ENCODE measurements at regions not wholly inside any gene's neighbourhood (a gene's known extent, or its start where the extent isn't known, plus 50 kb on each side); places are given as distances from the start of the nearest gene placed in this dataset.

- TF ChIP-seq, protein P1, sequence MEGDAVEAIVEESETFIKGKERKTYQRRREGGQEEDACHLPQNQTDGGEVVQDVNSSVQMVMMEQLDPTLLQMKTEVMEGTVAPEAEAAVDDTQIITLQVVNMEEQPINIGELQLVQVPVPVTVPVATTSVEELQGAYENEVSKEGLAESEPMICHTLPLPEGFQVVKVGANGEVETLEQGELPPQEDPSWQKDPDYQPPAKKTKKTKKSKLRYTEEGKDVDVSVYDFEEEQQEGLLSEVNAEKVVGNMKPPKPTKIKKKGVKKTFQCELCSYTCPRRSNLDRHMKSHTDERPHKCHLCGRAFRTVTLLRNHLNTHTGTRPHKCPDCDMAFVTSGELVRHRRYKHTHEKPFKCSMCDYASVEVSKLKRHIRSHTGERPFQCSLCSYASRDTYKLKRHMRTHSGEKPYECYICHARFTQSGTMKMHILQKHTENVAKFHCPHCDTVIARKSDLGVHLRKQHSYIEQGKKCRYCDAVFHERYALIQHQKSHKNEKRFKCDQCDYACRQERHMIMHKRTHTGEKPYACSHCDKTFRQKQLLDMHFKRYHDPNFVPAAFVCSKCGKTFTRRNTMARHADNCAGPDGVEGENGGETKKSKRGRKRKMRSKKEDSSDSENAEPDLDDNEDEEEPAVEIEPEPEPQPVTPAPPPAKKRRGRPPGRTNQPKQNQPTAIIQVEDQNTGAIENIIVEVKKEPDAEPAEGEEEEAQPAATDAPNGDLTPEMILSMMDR (conservative IDR thresholded peaks at IDR 0.05 in 1 of 2, IDR thresholded peaks at IDR 0.05 in 1 of 2; ENCODE audit: extremely low read depth in 1 of 2, insufficient read depth in 1 of 2, low read depth in 1 of 2, low read length in 2 of 2): no peak
- no peak for TF ChIP-seq EZH2 (IDR thresholded peaks at IDR 0.05; ENCODE audit: borderline replicate concordance, low read length)
Observed at GRCh38 chr18:60267391-60268058, 105.0 kb downstream of the MC4R start.

Data from mammary epithelial cell (primary cell).